HG02852 (cell line): ENCODE measurements at regions not wholly inside any gene's neighbourhood (a gene's known extent, or its start where the extent isn't known, plus 50 kb on each side); places are given as distances from the start of the nearest gene placed in this dataset.

Experiments
- ATAC-seq: cut with Tn5 transposase; IDR thresholded peaks from one replicate; pipeline ENCODE4 v1.9.1; 2021; ENCODE audit warnings: mild to moderate bottlenecking, moderate library complexity; ENCODE audit not compliant: unreplicated experiment

GRCh38 chr2:165033402-165033801 lies 78.1 kb upstream of the SLC38A11 start:
- ATAC-seq, result no peak

GRCh38 chr2:165032559-165032958 lies 77.2 kb upstream of the SLC38A11 start:
- no peak for ATAC-seq

- ATAC-seq, result no peak
Measured at GRCh38 chr2:165024199-165024598, 68.9 kb upstream of the SLC38A11 start.

- no peak for ATAC-seq
Measured at GRCh38 chr2:165022781-165023180, 67.5 kb upstream of the SLC38A11 start.

- no peak for ATAC-seq
Measured at GRCh38 chr2:165017966-165018596, 62.8 kb upstream of the SLC38A11 start.

- peak; percentile 65 for ATAC-seq
Measured at GRCh38 chr2:165016772-165017411, 61.6 kb upstream of the SLC38A11 start.

- peak; percentile 76 for ATAC-seq
Measured at GRCh38 chr2:165015052-165015642, 59.8 kb upstream of the SLC38A11 start.

GRCh38 chr2:165013944-165014619 lies 58.8 kb upstream of the SLC38A11 start:
- ATAC-seq, result peak; percentile 51

GRCh38 chr2:165011199-165011598 lies 55.9 kb upstream of the SLC38A11 start:
- ATAC-seq, result no peak

GRCh38 chr2:165010556-165010955 lies 55.2 kb upstream of the SLC38A11 start:
- no peak for ATAC-seq

GRCh38 chr2:165009466-165009865 lies 54.1 kb upstream of the SLC38A11 start:
- ATAC-seq, result no peak

GRCh38 chr2:165008730-165009315 lies 53.5 kb upstream of the SLC38A11 start:
- no peak for ATAC-seq

- no peak for ATAC-seq
Measured at GRCh38 chr2:165007161-165007744, 51.9 kb upstream of the SLC38A11 start.
